Tongue (tissue), 1 donor: ENCODE measurements at regions not wholly inside any gene's neighbourhood (a gene's known extent, or its start where the extent isn't known, plus 50 kb on each side); places are given as distances from the start of the nearest gene placed in this dataset.

ENCODE experiments used
- DNase-seq: peaks from one replicate; pipeline ENCODE4 v3.0.0-alpha.2; 2015

DNA sequence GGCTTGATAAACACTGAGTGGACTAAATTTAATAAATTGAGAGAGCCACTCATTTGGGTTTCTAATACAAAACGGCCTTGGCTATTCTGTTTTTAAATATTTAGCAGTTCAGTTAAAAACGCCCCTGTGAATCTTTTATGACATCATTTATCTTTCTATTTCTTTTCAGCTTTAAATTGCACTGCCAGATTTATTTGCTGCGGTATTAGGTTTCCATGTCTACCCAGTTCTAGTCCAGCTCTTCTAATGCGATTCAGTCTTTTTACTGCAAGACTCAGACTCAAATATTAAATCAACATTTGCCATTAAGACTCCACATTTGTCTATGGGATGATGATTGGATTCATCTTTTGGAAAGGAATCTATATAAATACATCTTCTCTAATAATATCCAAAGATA, 2174.3 kb upstream of the PIK3C3 start:
- no peak for DNase-seq

DNA sequence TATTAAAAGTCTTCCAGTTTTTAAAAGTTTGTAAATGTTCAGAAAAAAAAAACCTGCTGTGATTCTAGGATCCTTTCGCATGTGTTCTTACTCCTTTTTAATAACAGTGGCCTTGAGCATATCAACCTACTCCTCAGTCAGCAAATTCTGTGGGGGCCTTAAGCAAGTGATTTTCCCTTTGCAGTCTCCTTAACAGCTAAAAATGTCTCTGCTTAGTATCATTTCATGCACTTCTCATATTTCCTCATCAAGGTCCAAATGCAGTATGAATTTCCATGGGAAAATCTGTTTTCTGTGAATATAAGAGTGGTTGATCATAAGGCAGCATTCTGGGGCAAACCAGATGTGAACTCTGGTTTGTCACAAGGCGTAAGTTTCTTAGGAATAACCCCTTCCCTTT, 2175.1 kb upstream of the PIK3C3 start:
- peak; percentile 59 for DNase-seq

DNA sequence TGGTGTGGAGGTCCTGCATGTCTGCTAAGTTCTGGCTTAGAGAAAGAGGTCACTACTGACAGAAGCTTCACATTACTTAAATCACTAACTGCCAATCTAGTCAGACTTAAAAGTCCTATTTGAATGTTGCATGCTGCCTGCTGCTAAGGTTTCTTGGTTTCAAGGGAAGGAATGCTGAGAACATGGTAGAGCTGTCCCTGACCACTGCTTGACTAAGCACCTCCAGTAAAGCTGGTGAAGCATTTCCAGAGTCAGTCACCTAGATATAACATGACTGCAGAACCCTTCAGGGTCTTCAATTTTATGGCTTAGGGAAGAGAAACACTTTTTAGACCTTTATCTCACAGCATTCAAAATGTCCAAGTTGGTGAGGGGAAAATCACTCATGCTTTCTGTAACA, 2178.3 kb upstream of the PIK3C3 start:
- DNase-seq = no peak

DNA sequence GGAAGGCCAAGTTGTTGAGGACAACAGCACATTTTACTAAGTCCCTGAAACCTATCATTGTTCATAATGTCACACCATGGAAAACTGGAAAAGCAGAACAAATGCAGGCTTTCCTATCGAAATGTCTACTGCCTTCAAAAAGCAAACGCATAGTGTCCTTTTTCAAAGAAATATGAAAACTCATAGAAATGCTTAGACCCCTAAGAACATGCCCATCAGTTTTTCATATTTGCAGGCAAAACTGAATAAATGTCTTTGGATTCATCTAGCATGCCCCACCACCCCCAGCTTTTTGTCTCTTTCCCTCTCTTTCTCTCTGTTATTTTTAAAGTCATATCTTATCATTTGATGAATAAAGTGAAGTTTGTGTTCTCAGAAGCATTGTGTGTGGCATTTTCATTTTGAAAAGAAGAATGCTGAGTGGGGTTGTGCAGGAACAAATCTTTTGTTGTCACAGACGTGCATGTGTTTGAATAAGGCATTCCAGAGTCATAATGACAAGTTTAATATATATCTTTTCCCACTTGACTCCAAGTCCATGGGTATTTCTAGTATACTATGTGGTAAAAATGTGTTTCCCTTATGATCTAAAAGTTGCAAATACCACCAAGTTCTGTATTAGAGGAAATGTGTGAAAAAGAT, 2180.0 kb upstream of the PIK3C3 start:
- DNase-seq = no peak

DNA sequence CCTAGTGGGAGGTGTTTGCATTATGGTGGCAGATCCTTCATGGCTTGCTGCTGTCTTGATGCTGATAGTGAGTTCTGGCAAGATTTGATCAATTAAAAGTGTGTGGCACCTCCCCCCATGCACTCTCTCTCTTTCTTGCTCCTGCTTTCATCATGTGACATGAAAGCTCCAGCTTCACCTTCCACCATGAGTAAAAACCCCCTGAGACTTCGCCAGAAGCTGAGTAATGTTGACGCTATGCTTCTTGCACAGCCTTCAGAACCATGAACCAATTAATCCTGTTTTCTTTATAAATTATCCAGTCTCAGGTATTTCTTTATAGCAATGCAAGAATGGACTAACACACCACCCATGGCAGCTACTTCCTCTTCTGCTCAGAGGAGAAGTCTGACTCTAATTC, 2181.4 kb upstream of the PIK3C3 start:
- no peak for DNase-seq

DNA sequence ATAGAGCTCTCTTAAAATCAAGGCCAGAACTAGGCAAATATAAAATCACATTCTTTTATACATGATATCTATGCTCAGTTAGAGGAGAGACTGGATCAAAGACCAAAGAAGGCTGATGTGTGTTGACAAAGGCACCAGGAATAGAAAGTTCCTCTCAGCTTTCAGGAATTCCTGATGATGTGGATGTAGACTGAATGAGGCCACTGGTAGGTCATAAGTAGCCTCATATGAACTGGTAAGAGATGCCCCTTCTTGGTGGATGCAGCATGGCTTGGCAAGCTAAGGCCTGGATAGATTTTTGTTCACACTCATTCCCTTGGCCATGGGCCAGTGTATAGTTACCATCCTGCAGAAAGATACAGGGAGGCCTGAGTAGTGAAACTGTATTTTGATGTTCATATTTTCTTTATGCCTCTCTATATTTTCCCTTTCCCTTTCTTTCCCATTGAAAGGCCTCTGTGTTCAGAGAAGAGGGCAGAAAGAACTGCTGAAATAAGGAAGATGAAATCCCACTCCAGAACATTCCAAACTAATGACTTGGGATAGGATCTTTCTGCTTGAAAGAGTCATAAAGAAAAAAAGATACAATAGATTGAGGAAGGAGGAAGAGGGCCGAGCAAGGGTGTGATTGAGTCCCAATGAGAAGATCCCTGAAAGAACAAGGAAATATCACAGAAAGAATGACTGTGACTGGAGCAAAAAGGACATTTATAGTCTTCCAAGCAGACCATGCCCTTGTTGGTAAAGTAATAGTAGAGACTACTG, 2182.7 kb upstream of the PIK3C3 start:
- DNase-seq = no peak

DNA sequence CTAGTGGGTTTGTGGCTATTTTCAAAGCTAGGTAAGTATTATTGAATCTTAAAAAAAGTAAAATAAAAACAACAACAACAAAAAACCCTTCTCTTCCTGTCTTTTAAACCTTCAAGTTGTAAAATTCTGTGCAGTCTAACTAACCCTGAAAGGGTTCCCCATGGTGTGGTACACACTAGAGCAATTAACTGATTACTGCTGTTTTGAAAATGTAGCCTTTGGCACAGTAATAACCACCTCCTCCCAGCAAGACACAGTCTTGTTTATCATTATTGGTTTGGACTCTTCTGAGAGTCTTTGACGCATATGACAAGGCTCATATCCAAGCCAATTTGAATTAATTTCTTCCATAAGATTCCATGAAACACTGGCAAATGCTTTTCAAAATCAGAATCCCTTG, 2184.6 kb upstream of the PIK3C3 start:
- DNase-seq = no peak

DNA sequence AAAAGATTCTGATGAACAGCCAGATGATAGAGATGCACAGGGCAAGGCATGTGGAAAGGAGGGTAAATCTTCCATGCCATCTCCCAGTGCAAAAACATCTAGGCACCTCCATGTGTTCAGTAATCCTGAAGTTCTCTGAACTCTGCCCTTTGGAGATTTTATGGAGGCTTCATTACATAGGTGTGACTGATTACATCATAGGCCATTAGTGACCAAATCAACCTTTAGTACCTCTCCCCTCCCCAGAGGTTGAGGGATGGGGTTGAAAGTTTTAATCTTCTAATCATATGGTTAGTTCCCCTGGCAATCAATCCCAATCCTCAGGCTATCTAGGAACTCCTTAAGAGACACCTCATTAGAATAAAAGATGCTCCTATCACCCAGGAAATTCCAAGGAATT, 2190.2 kb upstream of the PIK3C3 start:
- DNase-seq = no peak

DNA sequence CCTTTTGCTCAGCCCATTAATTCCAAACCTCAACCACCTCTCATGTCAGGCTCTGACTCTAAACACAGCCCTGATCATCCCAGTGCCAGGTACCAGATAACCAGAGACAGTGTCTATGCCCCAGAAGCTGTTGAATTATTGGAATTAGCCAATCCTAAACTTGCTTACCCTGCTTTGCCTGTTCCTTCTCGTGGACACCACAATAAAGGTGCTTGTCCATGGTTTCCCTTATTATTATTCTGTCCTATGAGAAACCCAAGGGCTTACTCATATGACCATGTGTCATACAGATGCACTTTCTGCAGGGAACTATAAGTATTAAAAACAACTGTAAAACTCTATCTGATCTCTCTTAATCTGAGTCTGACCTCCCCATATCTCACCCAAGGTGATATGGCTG, 2193.8 kb upstream of the PIK3C3 start:
- no peak for DNase-seq

DNA sequence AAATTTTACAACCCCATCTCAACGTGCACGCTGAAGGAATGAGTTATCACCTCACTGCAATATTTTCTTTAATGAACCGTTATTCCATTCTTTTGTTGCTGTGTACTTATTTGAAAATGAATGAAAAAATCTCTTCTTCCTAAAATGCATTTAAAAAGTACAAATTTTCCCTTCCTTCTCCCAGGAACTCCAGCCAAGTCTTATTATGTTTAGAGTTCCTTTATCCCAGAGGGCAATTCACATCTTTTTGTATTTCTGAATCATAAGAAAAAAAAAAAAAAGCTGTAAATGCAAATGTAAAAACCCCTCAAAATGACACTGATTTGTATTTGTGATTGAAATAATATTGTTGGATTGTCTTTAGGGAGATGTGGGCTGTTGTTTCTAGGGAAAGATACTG, 2194.3 kb upstream of the CELF4 start:
- DNase-seq = no peak

DNA sequence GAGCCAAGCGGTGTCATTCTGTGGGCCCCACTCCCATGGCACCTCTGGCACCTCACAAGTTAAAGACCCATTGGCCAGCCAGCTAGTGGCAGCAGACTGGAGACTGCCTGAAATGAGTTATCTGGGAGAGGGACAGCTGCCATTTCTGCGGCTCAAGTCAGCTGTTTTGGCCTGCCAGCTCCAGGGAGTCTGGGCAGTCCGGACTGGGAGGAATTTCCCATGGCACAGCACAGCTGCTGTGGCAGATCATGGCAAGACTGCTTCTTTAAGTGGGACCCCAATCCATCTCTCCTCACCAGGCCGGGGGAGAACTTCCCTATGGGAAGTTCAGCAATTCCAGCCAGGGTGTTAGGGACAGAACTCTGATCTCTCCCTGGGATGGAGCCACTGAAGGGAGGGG, 2187.6 kb upstream of the CELF4 start:
- DNase-seq = peak; percentile 8

DNA sequence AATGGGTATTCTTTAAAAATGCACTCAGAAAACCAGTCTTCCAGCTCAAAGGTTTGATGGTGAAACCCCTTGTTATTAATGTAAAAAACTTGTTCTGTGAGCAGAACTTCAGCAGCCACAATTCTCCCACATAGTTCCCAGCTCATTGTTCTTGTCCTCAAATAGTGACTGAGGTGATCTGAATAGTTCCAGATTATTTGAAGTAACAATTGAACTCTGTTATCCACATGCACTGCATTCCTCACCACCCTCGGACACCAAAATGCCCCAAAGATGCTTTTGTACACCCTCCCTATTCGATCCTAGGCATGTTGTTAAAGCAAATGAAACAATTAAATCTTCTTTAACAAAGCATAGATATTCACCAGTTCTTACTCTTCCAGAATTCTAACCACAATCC, 2186.8 kb upstream of the CELF4 start:
- DNase-seq = no peak

DNA sequence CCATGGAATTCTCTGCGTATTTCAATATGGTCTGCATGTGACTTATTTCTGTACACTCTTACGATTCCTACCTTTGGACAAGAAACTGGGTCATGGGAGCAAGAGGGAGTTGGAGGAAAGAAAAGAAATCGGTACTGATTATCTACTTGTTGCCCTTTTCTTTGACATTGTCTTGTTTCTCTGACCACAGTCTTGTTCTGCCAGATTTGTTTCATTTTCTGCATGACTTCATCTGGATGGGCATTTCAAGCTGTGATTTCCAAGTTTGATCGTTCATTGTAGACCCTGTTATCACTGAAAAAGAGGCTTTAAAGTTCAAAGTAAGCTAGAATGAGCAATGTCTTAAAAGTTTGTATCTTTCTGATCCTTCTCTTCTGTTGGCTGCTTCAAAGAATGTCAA, 2186.3 kb upstream of the CELF4 start:
- no peak for DNase-seq

DNA sequence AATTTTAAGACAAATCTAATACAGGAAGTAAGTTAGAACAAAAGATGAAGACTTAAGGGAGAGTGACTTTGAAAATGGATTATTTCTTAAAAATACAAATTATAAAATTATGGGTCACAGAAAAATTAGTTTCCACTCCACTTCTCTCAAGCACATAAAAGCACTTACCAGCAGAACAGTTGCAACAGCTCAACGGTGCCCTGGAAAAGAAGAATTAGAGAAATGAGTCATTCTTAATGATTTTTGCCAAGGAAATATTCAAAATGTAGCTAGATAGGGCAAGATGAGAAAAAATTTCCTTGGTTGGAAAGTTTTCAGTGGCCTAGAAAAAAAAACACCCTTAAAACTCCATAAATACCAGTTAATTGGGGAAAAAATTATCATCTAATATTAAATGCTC, 2185.6 kb upstream of the CELF4 start:
- no peak for DNase-seq

DNA sequence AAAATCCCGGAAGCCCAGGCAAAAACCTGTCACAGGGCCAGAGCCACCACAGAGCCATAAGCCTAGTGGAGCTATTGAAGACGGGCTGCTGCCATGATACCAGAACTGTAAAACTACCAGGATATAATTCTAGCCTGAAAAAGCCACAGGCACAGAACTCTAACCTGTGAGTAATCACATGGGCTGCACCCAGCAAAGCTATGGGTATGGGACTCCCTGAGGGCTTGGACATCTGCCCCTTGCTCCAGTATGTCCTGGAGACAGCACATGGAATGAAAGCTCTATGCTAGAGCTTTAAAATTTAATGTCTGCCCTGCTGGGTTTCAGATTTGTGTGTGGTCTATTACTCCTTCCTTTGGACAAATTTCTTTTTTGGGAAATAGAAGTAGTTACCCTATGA, 2183.6 kb upstream of the CELF4 start:
- no peak for DNase-seq

DNA sequence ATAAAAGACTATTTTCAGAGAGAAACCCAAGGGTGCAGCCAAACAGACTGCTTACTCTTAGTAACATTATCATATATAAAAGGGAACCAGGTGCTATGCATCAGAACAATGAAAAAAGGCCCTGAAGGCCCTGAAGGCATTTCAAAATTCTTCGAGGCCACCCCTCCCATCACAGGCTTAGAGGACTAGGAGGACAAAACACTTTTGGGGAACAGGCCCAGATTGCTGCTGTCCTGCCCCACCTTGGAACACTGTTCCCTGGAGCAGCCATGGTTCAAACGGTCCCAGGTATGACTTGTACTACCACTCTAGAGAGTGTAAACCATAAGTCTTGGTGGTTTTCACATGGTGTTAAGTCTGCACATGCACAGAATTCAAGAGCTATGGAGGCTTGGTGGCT, 2183.1 kb upstream of the CELF4 start:
- DNase-seq = no peak

DNA sequence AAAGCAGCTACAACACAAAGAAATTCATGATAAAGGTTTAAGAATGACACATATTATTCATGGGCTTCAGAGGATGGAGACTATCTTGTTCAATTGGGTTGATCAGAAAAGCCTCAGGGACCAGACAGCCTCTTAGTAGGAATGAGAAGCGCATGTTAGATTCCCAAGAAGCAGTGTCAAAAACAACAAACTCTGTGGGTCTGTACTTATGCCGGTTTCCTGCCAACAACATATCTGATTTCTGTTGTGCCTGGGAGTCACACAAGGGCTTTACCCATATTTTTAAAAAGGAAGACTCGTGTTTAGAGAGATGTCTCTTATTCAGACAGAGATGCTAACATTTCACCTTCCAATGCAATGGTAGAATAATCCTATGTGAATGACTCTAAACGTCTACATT, 2180.6 kb upstream of the CELF4 start:
- DNase-seq = no peak

DNA sequence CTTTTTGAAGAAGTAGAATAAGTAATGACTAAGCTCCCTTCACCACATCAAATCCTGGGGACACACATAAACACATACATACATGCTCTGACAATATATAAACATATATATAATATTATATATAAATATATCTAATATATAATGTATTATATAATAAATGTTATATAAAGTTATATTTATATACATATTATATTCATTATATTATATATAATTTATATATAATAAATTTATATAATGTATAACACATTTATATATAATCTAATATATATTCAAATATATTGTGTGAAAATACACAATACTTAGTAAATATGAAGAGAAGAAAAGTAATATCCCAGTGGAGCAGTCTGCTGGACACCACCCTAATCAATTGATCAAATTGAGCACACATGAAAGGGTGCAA, 2177.9 kb upstream of the CELF4 start:
- DNase-seq = no peak

DNA sequence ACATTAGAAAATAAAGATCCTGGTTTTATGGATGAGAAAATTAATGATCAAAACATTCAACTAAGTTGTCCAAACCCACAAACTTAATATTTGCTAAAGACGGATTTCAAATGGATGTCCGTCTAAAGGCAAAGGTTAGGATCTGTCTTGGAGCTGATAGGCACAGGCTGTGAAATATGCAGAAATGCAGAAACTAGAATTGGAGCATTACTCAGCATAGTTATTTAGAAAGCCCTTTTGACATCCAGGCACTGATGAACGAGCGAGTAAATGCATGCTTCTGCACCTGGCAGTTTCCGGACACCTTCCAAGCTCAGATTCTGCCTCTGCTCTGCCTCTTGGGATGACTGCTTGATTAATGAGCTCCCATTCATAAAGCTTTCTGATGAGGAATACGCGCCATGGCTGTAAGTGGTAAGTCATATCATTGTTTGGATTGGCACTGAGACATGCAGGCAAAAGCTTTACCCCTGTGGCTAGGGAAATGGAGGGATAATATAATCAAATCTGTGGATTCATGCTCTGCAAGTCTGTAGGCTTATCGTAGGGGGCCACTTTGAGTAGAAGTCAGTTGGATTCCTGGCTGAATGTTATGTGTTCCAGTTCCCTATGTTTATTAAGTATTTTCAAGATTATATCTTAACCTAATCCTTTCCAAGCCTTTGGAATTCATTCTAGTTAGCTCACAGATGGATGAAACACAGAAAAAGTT, 2176.3 kb upstream of the CELF4 start:
- peak; percentile 3 for DNase-seq

DNA sequence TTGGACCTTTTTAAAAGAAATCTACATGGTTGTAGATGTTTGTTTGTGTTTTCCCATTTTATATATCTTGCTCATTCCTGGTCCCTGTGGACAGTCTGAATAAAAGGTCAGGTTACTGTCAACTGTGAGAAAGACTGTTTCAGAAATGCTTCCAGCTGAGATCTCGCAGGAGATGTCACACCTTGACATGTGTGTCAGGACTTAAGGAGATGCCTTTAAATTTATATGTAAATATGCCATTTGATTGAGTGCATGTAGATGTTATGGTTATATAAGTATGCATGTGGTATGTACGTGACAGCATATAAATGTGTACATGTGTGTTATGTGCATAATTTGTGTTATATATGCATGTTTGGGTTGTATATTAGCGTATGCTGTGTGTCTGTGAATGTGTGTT, 2172.3 kb upstream of the CELF4 start:
- no peak for DNase-seq

DNA sequence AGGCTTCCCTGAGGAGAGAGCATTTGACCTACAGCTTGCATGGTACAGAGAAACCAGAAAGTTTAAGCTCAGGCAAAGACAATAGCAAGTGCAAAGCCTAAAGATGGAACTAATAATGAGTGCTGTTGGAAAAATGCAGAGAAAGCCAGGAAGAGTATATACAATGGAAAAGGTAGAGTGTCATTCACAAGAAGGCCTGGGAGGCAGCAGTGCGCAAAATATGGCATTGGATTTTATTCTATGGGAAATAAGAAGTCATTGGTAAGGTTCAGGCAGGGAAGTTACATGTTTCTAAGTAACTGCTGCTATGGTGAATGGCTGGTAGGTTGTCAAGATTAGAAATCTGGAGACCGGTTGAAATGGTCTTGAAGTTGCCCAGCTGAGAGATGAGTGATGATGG, 2167.3 kb upstream of the CELF4 start:
- no peak for DNase-seq

DNA sequence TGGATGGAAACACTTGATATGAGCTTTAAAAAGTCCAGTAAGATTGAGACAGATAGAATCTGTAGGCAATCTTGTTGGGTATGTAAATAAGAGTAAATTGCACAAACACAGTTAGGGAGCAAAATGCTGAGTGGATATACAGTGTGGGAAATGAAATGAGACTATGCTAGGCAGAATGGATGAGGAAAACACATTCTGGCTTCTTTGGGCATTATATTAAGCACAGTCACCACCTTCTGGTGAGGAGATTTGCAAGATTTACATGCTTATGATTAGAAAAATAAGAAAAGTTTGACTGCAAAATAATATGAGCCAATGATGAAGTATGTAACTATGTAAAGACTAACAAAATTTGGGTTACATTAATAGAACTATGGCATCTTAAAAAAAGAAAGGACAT, 2165.0 kb upstream of the CELF4 start:
- no peak for DNase-seq

DNA sequence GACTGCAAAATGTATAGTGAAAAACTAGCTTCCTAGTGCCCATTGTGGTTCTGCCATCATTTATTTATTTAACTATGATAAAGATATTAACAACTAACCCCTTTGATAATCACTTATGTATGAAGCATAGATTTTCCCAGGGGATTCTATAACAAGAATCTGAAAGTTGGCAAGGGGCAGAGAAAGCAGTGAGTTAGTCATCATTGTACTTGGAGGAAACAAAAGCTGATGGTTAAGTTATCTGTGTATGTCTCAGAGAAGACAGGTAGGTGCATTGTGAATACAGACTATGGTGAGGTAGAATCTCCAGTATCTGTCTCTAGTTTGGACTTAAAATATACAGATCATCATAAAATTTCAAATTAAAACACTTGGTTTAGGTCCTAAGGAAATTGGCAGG, 2159.1 kb upstream of the CELF4 start:
- DNase-seq = no peak

DNA sequence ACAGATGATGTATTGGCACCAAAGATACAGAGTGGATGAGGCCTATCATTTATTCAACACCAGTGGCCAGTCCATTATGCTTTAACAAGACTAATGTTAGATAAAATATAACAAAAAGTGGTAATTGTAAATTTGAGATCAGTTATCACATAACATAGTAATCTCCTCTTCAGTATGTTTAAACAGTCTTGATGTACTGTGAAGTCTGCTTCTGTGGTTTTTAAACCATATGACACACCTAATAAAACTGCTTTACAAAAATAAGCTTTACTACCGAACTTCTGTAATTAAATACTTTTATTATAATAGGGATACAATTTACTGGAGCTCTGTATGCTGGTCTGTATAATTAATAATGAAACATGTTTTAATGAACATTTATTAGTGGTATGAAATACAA, 2156.1 kb upstream of the CELF4 start:
- DNase-seq = no peak
